MG63 (cell line): ENCODE measurements at regions not wholly inside any gene's neighbourhood (a gene's known extent, or its start where the extent isn't known, plus 50 kb on each side); places are given as distances from the start of the nearest gene placed in this dataset.
"Not testable (repeated sequence)": the region's sequence is repeated elsewhere in the genome, so short reads cannot be mapped to it uniquely, and the experiment has no call there.

Experiments
- DNase-seq: peaks from one replicate; pipeline ENCODE4 v3.0.0-alpha.2; 2020
- H3K27me3 ChIP-seq: fragments of 250-450 bp; sonication (Bioruptor Pico); 2 replicates; pipeline ENCODE4 v1.5.1; 2020; ENCODE audit warnings: mild to moderate bottlenecking, moderate library complexity
- H3K36me3 ChIP-seq: fragments of 250-450 bp; sonication (Bioruptor Pico); 2 replicates; pipeline ENCODE4 v1.5.1; 2020; ENCODE audit warnings: mild to moderate bottlenecking, moderate library complexity
- H3K4me3 ChIP-seq: fragments of 250-450 bp; sonication (Bioruptor Pico); 2 replicates; pipeline ENCODE4 v1.5.1; 2020; ENCODE audit warnings: mild to moderate bottlenecking, moderate library complexity
- H3K9me3 ChIP-seq: fragments of 250-450 bp; sonication (Bioruptor Pico); 2 replicates; pipeline ENCODE4 v1.5.1; 2020; ENCODE audit warnings: mild to moderate bottlenecking, moderate library complexity

GRCh38 chr2:145410086-145410485 lies 890.2 kb upstream of the ZEB2 start:
- no peaks in the 10 kb centered on the region for H3K36me3 ChIP-seq
- peaks cover 3% of the 10 kb centered on the region; the same call in 1 of the 2 replicates for H3K9me3 ChIP-seq
- H3K27me3 ChIP-seq: no peaks in the 10 kb centered on the region
- no peak overlapping the region for H3K4me3 ChIP-seq
- no peak for DNase-seq

GRCh38 chr2:145408980-145409379 lies 889.1 kb upstream of the ZEB2 start:
- Histone ChIP-seq H3K27me3 (no peaks in the 10 kb centered on the region), H3K36me3 (no peaks in the 10 kb centered on the region), H3K4me3 (no peak overlapping the region), H3K9me3 (peaks cover 2% of the 10 kb centered on the region; the same call in 1 of the 2 replicates)
- no peak for DNase-seq

DNA sequence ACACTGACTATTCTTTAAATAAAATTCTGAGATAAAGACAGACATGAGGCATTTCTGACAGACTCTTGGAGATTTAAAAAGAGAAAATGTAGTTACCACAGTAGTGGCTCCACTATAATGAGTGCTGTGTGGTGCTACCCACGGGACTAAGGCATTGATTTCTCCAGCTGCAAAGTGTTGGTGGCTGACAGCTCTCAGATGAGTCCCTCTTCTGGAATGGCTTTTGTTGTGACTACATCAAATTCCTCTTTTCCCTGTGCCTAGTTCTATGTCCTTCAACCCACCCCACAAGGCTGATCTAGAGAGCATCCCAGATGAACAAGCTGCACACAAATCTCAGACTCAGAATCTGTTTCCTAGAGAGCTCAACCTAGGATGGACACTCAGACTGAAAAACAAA lies 884.8 kb upstream of the ZEB2 start:
- Histone ChIP-seq H3K9me3 (no peaks in the 10 kb centered on the region), H3K27me3 (no peaks in the 10 kb centered on the region), H3K4me3 (no peak overlapping the region), H3K36me3 (no peaks in the 10 kb centered on the region)
- DNase-seq: no peak

- Histone ChIP-seq H3K27me3 (no peaks in the 10 kb centered on the region), H3K4me3 (no peak overlapping the region), H3K36me3 (no peaks in the 10 kb centered on the region), H3K9me3 (no peaks in the 10 kb centered on the region)
- DNase-seq: no peak
Measured at GRCh38 chr2:145402706-145403277, 882.9 kb upstream of the ZEB2 start.

GRCh38 chr2:145399131-145399530 lies 879.2 kb upstream of the ZEB2 start:
- Histone ChIP-seq H3K9me3 (no peaks in the 10 kb centered on the region), H3K36me3 (no peaks in the 10 kb centered on the region), H3K27me3 (no peaks in the 10 kb centered on the region), H3K4me3 (no peak overlapping the region)
- no peak for DNase-seq

DNA sequence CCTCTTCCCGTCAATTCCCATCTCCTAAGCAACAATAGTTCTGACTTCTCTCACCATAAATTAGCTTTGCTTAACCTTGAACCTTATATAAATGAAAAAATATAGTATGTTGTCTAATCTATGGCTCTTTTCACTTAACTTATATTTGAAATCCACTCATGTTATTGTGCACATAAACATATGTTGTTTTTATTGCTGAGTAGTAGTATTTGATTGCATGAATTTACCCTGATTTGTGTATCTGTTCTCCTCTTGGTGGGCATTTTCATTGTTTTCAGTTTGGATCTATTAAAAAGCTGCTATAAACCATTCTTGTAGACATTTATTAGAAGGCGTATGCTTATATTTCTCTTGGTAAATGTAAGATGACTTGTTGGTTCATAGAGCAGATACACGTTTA lies 874.3 kb upstream of the ZEB2 start:
- no peaks in the 10 kb centered on the region for H3K36me3 ChIP-seq
- no peak for DNase-seq
- no peak overlapping the region for H3K4me3 ChIP-seq
- no peaks in the 10 kb centered on the region for H3K27me3 ChIP-seq
- no peaks in the 10 kb centered on the region for H3K9me3 ChIP-seq

DNA sequence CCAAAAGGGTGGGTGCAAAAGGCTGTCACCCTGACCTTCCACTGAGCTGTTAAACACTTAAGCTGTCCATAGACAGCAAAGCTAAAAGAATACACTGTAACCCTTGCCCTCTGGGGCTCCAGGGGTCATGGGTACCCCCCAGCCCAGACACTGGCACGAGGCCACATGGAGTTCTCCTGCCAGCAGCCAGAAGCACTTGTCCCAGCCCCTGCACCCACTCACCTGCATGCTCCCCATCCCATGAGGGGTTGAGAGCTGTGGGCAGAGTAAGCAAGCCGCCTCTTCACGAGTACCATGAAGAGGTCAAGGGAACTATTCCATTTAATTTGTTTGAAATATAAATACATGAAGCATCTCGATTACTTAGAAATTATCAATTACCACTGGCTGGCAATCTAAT lies 867.1 kb upstream of the ZEB2 start:
- DNase-seq: no peak
- Histone ChIP-seq H3K9me3 (no peaks in the 10 kb centered on the region), H3K4me3 (no peak overlapping the region)

DNA sequence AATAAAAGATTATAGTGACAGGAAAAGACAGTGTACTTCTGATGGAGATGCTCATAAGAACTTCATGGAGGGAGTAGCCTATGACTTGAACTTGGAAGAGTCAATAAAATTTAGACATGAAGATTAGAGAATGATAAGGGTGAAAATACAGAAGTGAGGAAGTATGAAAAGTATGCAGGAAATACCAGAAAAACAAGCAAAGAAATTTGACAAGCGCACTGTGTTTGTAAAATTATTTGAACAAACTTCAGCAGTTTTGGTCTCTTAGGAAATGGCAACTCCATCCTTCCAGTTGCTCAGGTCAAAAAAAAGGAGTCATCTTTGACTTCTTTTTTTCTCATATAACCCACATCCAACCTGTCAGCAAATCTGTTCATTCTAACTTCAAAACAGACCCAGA lies 864.0 kb upstream of the ZEB2 start:
- Histone ChIP-seq H3K36me3 (no peaks in the 10 kb centered on the region), H3K4me3 (no peak overlapping the region), H3K27me3 (no peaks in the 10 kb centered on the region), H3K9me3 (no peaks in the 10 kb centered on the region)
- DNase-seq: no peak

More for the DNA sequence above, 867.1 kb upstream of the ZEB2 start:
- Histone ChIP-seq H3K27me3 (no peaks in the 10 kb centered on the region), H3K36me3 (no peaks in the 10 kb centered on the region)

DNA sequence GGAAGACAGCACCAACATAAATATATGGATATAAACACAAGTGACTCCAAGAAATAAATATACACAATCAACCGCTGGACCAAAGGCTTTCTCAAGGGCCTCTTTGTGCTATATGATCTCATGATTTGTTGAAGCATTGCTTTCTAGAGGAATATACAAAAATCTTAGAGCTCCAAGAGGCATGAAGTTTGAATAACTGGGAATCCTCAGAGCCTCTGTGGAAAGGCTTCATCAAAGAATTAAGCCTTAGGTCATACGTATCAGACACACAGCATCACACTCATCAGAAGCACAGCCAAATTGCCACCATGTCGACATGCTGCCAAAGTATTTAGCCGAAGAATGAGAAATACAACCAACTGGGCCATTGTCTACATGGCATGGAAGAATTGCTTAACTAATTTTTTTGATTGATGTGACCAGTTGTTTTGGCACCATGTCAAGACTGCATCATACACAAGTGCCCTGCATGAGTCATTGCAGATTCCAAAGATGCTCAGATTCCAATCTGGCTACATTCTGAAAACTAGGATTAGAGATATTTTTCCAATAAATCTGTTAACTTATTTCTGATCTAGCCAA lies 860.6 kb upstream of the ZEB2 start:
- peak; percentile 65 for DNase-seq
- no peaks in the 10 kb centered on the region for H3K27me3 ChIP-seq
- H3K4me3 ChIP-seq: no peak overlapping the region
- H3K9me3 ChIP-seq: no peaks in the 10 kb centered on the region
- H3K36me3 ChIP-seq: no peaks in the 10 kb centered on the region

DNA sequence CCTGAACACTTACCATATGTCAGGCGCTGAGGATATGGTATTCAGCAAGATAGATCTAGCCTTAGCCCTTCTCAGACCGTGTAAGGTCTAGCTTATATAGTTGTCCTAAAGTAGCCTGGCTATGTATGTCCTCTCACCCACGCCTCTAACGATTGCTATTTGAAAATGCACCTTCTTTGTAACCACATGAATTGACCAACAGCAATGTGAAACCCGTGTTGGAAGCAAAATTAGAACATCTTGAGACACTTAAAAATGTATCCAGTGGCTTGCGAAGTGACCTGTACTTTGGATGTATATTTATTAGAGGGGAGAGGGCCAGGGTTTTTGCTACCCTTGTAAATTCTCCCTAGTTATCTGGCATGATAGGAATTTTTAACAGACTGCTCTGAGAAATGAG lies 860.0 kb upstream of the ZEB2 start:
- no peaks in the 10 kb centered on the region for H3K36me3 ChIP-seq
- no peak overlapping the region for H3K4me3 ChIP-seq
- no peak for DNase-seq
- no peaks in the 10 kb centered on the region for H3K9me3 ChIP-seq
- H3K27me3 ChIP-seq: no peaks in the 10 kb centered on the region

GRCh38 chr2:145374165-145374564 lies 854.2 kb upstream of the ZEB2 start:
- Histone ChIP-seq H3K36me3 (no peaks in the 10 kb centered on the region), H3K9me3 (no peaks in the 10 kb centered on the region; the same call in 1 of the 2 replicates), H3K4me3 (no peak overlapping the region), H3K27me3 (no peaks in the 10 kb centered on the region)
- DNase-seq: no peak

- H3K4me3 ChIP-seq, DNase-seq, H3K9me3 ChIP-seq, H3K27me3 ChIP-seq, H3K36me3 ChIP-seq: not testable (repeated sequence)
Measured at GRCh38 chr2:145367334-145367733, 847.4 kb upstream of the ZEB2 start.

DNA sequence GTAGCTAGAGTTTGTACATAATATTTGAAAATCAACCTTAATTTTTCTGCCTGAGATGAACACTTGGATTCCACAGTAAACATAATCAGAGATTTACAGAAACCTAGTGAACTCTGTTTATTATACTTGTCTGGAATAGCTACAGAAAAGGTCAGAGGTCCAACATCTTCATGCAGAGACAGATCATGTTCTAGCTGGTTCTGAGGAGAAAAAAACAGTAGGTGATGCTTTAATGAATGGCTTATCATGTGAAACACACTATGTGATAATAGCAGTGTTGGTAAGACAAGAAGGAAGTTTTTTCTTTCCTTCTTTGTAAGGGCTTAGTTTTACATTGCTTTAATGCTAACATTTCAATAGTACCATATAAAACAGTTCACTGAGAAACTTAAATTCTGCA lies 846.4 kb upstream of the ZEB2 start:
- DNase-seq: no peak
- Histone ChIP-seq H3K4me3 (no peak overlapping the region), H3K27me3 (no peaks in the 10 kb centered on the region), H3K36me3 (no peaks in the 10 kb centered on the region), H3K9me3 (no peaks in the 10 kb centered on the region)

GRCh38 chr2:145360129-145360790 lies 840.3 kb upstream of the ZEB2 start:
- no peaks in the 10 kb centered on the region for H3K27me3 ChIP-seq
- no peak overlapping the region for H3K4me3 ChIP-seq
- no peaks in the 10 kb centered on the region for H3K9me3 ChIP-seq
- no peak for DNase-seq
- H3K36me3 ChIP-seq: no peaks in the 10 kb centered on the region

GRCh38 chr2:145359561-145359960 lies 839.6 kb upstream of the ZEB2 start:
- no peak overlapping the region for H3K4me3 ChIP-seq
- DNase-seq: no peak
- no peaks in the 10 kb centered on the region for H3K36me3 ChIP-seq
- H3K9me3 ChIP-seq: no peaks in the 10 kb centered on the region
- no peaks in the 10 kb centered on the region for H3K27me3 ChIP-seq

DNA sequence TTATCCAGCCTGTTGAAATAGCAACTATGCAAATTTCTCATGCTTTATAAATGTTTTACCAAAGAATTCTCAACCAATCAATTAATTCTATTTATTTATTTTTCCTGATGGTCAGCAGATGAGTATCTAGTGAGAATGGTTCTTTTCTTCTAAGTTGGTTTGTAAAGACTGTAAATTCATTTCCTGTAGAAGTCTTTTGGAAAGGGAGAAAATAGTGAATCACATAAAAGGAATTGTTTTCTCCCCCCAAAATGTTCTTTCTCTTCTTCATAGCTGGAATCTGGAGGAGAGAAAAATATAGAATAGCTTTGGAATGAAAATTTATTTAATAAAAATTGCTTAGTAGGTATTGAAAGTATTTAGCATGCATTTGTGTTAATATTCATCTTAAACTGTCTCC lies 836.1 kb upstream of the ZEB2 start:
- no peak overlapping the region for H3K4me3 ChIP-seq
- H3K36me3 ChIP-seq: no peaks in the 10 kb centered on the region
- H3K9me3 ChIP-seq: no peaks in the 10 kb centered on the region
- no peak for DNase-seq
- no peaks in the 10 kb centered on the region for H3K27me3 ChIP-seq

- H3K4me3 ChIP-seq: no peak overlapping the region
- DNase-seq: no peak
- no peaks in the 10 kb centered on the region for H3K36me3 ChIP-seq
- no peaks in the 10 kb centered on the region for H3K9me3 ChIP-seq
- no peaks in the 10 kb centered on the region for H3K27me3 ChIP-seq
Measured at GRCh38 chr2:145352484-145352883, 832.6 kb upstream of the ZEB2 start.

DNA sequence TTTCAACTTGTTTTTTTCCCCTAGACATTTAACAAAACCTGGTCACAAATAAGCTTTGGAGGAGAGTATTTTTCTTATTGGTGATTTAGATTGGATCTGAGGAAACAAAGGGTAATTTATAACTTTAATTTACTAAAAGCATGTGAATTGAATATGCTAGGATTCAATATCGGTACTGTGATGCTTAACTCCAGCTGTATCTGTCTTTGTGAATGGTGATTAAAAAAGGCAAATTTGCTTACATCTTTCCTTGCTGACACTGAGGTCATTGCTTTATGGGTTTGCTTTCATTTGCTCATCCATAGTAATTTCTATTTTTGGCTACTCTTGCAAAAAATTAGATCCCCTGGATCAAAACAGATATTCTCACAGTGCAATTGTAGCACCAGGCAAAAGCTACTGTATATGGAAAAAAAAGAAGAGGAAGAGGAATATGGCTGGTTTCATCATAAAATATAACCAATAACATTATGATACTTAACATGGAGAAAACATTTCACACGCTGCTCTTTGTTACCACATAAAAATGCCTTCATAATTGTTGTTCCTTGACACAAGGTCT lies 832.0 kb upstream of the ZEB2 start:
- DNase-seq: no peak

More for the DNA sequence above, 832.0 kb upstream of the ZEB2 start:
- Histone ChIP-seq H3K27me3 (no peaks in the 10 kb centered on the region), H3K9me3 (no peaks in the 10 kb centered on the region), H3K4me3 (no peak overlapping the region), H3K36me3 (no peaks in the 10 kb centered on the region)
